ENCODE measurements at regions not wholly inside any gene's neighbourhood (a gene's known extent, or its start where the extent isn't known, plus 50 kb on each side); places are given as distances from the start of the nearest gene placed in this dataset.
"Not testable (repeated sequence)": the region's sequence is repeated elsewhere in the genome, so short reads cannot be mapped to it uniquely, and the experiment has no call there.

DNA sequence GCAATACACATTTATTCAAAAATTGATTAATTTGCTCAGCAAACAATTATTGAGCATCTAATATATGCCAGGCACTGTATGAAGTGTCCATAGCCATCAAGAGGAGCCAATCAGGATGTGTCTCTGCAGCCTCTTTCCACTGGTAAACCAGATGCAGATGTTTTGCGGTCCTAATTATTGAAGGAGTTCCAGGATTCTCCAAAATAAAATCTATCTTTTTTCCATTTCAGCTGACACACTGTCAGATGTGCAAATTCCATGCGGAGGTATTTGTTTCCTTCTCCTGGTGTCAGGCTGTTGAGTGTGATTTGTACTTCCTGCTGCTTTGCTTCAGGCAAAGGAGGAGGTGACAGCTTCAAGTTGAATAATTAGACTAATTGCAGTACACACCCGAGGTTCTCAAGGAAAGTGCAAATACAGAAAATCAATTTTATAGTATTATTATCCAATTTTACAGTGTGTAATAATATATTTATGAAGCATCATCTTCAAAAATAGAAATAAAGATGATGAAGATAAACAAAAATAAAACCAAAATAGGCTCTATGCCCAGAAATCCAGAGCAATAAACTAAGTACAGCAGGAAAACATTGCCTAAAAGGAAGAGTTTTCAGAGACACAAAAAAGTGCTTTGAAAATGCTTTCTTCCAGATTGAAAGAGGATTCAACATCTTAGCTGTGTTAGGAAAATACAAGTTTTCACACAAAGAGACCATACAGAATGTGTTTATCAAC lies 1352.9 kb upstream of the CHAC2 start:
- no peak for DNase-seq

DNA sequence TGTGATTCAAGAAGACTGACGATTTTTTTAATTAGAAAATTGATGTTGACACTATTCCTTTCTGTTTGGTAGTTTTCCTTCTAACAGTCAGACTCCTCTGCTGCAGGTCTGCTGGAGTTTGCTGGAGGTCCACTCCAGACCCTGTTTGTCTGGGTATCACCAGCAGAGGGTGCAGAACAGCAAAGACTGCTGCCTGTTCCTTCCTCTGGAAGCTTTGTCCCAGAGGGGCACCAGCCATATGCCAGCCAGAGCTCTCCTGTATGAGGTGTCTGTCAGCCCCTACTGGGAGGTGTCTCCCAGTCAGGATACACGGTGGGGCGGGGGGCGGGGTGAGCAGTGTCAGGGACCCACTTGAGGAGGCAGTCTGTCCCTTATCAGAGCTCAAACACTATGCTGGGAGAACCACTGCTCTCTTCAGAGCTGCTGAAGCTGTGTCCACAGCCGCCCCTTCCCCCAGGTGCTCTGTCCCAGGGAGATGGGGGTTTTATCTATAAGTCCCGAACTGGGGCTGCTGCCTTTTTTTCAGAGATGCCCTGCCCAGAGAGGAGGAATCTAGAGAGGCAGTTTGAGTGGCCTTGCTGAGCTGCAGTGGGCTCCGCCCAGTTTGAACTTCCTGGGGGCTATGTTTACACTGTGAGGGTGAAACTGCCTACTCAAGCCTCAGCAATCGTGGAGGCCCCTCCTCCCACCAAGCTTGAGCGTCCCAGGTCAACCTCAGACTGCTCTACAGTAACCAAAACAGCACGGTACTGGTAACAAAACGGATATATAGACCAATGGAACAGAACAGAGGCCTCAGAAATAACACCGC lies 1358.1 kb upstream of the CHAC2 start:
- not testable (repeated sequence) for DNase-seq

DNA sequence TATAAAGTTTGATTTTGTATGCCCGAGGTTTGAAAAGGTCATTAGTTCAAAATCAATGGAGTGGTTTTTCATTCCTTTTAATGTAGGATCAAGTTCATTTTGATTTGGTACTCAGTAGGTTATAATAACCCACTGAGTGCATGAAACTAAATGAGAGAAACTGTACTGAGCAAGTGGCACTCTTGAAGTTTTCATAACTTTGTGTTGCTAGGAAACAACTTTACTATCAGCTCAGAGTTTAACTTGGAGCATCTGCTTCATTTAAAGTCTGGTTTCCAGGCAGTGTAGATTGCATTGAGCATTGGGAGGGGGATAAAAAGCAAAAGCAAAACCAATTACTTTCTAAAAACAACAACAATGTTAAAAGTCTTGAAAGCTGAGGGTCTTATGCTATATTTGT lies 1361.6 kb upstream of the CHAC2 start:
- no peak for DNase-seq

DNA sequence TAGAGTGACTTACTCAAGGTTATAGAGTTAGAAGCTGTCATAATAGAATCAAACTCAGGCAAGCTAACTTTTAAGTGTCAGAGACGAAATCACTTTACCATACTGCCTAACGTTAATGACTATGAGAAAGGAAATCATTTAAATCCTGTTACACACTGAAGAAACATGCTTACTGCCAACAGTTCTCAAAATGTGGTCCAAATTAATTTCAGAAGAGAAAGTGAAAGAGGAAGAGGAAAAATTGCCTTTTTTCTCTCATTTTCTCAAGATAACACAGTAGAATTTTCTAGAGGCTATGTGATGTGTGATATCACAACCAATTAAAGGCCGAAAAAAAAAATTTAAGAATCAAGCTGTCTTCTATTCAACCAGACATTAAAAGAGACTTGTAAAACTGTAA lies 1362.7 kb upstream of the CHAC2 start:
- DNase-seq, result no peak

DNA sequence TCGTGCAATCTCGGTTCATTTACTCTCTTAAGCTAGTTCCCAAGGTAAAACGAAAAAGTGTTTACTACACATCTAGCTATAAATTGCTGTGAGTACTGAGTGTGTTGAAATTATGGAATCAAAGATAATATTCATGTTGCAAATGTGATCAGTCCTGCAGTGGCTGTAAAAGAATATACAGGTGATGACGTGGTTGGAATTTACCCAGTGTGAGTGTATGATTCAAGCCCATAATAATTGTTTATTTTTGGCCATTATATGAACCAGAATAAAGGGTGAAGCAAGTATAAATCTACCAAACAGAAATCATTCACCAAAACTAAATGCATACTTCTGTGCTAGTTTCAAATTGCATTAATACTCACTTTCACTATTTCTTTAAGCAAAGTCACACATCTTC lies 1363.6 kb upstream of the CHAC2 start:
- no peak for DNase-seq

DNA sequence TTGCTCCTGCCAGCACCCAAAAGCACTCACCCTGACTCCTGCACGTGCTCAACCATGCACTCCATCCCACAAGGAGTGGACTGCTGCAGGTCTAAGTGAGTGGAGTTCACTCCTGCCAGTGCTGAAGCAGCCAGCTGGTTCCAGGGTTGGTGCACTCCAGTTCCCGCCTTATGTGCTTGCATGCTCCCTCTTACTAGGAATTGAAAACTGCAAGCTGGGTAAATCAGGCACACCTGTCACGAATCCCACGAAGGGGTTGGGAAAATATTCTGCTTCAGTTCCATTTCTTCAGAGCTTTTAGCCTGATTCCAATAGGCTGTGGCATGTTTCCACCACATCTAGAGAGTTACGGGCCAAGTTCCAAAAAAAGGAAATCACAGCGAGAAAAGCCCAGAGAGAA lies 1365.5 kb upstream of the CHAC2 start:
- no peak for DNase-seq

DNA sequence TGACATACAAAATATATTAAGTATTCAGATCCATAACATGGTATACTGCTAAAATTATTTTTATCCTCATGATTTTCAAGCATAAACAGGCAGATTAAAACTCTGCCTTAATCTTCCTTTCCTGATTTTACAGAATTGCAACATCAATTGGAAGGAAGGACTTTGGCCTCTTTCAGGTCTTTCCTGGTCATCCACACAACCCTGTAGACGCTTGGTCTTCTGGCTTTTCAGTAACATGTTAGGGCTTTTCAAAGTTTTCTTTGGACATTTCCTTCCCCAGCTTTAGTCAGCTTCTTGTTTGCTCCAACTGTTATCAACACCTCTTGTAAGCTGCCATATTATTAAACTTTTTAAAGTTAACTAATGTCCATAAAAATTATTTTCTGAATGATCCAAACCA lies 1364.9 kb upstream of the NRXN1 start:
- DNase-seq, result no peak

DNA sequence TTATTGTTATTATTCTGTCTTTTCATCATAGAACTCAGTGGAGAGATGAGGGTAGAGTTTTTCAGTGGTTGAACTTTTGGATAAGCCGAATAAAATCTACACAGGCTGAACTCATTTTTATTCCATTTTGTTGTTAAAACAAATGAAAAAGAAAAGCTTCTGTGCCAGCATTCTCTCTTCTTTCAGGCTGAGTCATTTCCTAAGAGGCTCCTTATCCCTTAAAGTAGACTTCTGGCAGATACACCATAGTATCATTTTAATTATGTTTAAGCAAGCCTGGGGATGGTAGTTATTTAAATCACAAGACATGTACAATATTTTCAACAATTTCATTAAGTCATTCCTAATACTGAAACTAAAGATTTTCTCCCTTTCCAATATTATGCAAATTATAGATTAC lies 1364.0 kb upstream of the NRXN1 start:
- no peak for DNase-seq

DNA sequence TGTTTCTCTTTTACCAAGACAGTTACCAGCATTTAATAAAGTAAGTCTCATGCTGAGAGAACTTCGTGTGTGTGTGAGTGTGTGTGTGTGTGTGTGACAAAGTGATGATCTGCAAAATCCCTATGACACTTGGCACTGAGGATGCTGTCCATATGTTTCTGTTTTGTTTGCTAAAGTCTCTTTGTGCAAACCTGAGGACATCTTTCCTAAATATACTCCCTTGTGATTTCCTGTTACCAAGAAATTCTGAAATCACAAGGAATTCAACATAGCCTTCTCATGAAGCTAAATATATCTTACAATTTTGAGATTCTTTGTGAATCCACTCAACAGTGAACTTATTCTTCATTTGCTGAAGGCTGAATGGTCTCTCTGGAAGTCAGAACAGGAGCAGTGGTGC lies 1359.7 kb upstream of the NRXN1 start:
- DNase-seq, result no peak

DNA sequence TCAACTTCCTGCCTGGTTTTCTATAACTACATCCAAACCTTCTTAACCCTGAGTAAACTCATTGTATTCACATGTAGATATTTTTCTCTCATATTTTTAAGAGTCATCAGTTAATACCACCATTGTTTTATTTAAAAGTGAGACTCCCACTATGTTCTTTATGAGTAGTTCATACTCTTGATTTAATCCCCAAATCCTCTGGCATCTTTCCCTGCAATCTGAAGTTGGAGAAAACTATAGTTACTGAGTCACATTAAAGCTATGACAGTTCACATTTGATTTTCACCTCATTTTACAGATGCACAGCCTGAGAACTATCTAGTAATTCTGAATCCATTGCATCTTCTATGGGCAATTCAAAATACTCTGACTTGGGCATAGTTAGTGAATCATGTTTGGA lies 1358.7 kb upstream of the NRXN1 start:
- DNase-seq, result no peak

DNA sequence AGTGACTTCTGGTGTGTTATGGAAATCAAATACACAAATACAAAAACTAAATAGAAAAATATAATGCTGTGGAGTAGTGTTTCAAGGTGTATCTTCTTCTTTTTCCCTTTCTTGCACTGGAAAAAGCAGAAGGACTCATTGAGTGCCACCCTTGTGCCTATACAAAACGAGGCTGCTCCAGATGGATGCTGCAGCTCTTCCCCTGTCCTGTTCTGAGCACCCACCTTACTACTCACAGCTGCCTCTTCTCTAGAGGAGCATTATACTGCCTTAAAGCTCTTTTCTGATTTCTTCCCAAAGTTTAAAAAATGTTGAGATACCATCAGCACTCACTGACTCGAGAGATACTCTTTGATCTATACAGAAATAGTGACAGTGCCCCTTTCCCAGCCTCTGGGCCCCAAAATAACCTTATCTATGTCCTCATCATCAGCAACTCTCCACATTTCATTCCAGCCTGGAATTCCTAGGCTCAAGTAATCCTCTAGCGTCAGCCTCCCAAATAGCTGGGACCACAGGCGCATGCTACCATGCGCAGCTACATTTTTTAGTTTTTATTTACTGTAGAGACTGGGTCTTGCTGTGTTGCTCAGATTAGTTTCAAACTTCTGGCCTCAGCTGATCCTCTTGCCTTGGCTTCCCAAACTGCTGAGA lies 1356.1 kb upstream of the NRXN1 start:
- DNase-seq, result no peak

DNA sequence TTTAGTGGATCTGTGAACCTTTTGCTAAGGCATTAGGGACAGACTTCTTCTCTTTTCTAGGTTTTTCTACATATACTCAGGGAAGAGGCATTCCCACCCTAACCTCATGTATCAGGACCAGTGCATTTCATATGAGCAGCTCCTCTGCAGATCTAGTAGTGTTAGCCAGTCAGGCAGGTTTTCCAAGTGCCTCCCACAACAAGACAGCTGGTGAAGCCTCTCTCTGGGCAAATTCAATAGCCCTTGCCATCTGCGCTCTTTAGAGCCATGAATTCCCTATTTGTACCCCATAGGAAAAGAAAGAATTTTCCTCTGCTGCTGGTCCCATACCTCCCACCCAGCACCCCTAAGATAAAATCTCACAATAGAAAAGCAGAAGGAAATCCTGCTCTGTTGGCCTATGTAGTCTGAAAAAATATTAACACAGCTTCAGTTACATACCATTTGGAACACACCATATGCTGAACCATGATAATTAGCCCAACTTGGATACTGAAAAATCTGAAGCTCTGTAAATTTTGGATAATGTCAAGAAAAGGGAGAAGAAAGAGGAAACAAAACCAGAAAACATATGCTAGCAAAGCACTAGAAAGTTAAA lies 1354.6 kb upstream of the NRXN1 start:
- DNase-seq, result no peak

DNA sequence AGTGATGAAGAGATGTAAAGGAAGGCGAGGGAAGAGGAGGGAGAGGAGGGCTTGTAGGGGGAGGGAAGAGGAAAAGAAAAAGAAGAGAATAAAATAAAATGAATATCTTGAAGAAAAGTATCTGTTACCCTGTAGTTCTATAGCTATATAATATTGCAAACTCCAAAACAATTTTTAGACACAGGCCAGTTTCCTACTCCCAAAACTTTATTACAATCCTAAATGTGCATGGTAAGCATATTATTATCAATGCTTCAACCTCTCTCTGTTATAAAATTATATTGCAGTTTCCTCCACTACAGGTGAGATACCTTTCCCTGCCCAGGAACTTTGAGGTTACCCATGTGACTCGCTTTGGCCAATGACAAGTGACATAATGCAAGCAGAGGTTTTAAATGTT lies 1351.6 kb upstream of the NRXN1 start:
- no peak for DNase-seq

DNA sequence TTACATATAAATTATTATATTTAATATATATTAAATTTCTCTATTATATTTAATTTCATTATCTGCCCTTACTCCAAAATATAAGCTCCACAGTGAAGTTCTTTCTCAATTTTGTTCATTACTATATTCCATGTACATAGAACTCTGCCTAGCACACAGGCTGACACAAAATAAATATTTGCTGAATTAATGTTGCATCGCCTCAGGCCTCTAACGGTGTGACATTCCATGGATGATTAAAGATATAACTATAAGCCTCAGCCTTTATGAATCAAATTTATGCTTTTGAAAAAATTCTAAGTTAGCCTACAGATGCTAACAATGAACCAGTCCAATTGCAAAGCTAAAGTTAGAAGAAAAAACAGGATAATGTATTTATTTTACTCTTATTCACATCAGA lies 1337.2 kb upstream of the NRXN1 start:
- no peak for DNase-seq

DNA sequence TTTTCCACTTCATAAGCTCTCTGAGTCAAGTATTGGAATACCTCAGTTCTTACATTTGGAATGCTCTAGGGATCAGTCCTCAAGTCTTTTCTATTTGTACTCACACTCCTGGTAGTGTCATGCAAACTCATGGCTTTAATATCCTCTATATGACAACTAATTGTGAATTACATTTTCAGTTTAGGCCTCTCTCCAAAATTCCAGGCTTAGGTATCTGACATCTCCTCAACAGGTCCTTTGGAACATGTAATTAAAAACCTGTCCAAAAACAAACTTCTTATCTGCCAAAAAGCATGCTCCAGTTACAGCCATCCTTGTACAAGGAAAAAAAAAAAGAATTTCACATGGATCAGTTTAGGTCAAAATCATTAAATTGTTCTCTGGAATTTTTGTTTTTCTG lies 1336.2 kb upstream of the NRXN1 start:
- no peak for DNase-seq

DNA sequence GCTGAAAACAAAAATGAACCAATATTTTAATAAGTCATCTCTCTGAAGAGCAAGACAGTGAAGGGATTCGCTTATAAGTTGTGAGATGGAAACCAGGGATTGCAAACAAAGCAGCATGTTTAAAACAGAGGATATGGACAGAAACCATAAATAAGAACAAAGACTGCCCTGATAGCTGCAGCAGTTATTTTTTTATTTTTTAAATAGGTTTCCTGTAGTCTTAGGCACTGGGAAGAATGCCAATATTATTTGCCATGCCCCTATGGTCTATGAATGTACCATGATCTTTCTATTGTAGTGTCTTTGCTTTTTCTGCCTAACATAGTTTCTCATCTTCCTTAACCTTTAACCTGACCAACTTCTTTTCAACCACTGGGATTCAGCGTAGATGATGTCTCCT lies 1334.0 kb upstream of the NRXN1 start:
- DNase-seq, result no peak

DNA sequence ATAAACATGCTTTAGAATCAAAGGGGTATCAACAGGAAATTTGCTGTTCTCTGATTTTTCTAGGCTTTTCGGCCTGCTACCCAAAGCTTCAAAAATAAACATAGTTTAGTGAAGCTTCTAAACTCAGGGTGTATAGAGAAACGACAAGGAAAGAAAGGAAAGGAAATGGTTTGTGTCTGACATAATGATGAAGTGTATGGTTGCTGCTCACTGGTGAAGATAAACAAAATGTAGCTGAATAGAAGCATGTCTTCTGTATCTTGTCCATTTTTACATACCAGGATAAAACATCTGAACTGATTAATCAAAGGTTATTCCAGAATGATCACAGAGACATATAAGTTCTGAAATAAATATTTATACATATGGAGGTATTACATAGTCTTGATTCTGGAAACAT lies 1324.6 kb upstream of the NRXN1 start:
- DNase-seq, result no peak

DNA sequence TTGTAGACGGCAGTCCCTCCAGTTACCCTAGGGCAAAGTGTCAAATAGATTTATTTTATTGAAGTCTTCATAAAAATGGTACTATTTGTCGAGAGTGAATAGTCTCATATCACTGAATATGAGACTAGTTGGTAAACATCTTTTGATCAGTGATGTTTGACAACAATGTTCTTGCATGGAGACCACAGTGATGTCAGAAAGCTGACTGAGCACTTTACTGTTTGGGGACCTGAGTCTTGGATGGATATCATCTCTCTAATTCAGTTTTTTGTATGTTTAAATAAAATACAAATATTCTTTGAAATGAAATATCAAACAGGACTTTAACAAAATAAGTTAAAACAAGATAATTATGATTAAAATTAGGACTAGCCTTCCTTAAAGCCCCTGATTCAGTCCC lies 1315.4 kb upstream of the NRXN1 start:
- no peak for DNase-seq

DNA sequence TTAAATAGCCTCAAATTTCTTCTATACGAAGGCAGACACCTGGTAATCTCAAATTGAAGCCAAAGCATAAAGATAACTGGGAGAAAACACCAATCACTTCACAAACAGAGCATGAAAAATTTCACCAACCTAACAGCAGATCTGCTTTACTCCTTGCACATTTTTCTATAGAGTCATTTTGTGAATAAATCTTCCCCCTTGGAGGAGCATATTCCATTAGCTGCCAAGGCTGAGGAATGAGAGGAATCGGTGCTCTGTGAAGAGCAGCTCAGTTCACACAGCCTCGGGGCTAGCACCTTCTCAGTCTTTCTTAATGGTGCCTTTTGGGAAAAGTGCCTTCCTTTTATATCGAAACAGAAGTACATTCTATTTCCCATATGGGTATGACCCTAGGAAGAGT lies 1313.7 kb upstream of the NRXN1 start:
- DNase-seq, result no peak

DNA sequence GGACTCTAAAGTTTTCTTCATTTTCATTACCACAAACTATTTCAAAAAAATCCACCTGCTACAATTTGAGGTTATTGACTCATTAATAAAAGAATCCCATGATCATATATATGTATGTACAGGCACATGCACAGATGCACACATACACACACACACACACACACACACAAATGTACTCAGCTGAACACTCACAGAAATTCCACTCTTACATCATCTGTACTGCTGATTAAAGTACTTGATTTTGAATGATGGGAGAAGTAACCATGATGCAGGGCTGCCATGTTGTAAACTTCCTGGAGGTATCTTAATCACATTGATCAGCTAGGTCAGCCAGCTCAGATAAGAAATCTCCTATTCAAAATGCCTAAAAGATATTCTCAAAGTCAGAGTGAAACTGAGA lies 1313.2 kb upstream of the NRXN1 start:
- no peak for DNase-seq

DNA sequence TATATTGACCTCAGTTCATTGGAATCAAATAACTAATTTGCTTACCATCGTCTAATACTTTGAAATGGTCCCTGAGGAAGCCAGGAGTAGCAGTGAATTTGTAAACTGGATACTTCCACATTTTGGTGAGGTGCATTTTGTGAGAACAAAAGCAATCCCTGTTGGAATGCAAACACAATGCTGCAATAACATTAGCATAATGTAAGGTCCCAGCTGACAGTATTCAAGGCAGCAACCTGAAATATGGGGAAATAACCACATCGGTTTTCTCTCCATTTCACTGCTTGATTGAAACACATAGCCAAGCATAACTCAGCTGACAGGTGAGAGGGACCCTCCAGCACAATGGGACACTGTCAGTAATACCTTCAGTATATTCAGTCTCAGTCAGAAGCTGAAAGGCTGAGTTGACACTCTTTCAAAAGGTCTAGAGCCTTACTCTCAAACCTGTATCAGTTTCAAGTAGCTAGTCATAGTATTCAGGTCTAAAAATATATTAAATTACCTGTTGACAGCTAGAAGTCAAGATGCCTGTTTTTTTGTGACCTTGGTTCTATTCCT lies 1311.9 kb upstream of the NRXN1 start:
- no peak for DNase-seq

DNA sequence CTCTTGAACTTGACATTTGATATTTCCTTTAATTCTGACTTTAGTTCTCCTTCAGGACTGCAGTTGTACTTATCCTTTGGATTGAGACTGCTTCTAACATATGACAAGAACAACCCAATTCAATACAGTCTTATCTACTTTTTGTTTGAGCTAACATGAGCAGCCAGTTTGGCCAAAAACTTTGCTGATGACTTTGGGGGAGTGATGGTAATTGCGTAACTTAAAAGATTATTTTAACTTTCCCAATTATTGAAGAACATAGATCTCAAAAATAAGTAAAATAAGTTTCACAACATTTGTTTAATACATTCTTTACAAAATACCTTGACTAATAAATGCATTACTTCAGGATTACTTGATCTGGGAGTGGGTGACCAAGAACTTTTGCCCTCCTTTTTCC lies 1311.1 kb upstream of the NRXN1 start:
- no peak for DNase-seq

DNA sequence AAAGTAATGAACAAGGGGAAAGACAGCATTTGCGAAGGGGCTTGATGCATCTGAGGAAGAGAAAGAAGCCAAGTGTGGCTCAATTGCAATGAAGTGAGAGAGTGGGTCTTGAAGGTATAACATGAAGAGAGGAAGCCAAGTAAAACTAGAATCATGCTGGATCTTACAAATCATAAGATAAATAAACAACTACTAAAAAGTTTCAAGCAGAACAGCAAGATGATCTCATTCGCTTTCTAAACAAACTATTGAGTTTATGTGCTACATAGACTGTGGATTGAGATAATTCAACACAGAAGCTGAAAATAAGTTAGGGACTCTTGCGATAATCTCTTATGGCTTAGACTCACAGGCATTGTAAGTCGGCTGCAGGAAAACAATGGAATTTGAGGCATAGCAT lies 1310.5 kb upstream of the NRXN1 start:
- no peak for DNase-seq

DNA sequence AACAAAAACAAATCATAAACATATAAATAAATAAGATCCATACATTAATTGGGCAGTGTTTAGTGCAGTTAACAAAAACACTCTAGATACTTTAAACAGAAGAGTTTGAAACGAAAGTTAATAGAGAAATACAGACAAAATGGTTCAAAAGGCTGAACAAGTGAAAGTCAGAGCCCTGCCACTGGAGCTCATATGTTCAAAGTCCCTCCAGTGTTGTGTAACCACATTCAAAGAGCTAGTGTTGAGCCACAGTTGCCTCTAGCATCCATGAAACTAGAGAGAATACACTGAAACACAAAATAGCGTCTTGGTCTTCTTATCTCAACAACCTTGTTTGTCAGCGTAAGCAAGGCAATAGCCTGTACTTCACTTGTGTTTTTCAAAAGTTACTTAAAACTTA lies 1309.8 kb upstream of the NRXN1 start:
- DNase-seq, result no peak

Measured in activated naive CD4-positive, alpha-beta T cell treated with Interleukin-2 at 50 U/mL for 16 hours (primary cell).